Breast epithelium (tissue), 3 donors: ENCODE measurements at regions not wholly inside any gene's neighbourhood (a gene's known extent, or its start where the extent isn't known, plus 50 kb on each side); places are given as distances from the start of the nearest gene placed in this dataset.

Experiments used
- CTCF ChIP-seq, 3 donors: fragments of 450-650 bp; IDR thresholded peaks; one replicate each; pipeline ENCODE4 v1.5.1; 2016 to 2017; ENCODE audit warnings: antibody characterized with exemption in 3 of 3, mild to moderate bottlenecking in 3 of 3, moderate library complexity in 3 of 3
- POLR2A ChIP-seq: fragments of 450-650 bp; IDR thresholded peaks from one replicate; pipeline ENCODE4 v1.6.1; 2016; ENCODE audit warnings: antibody characterized with exemption, mild to moderate bottlenecking, moderate library complexity
- POLR2AphosphoS5 ChIP-seq, 3 donors: sonication (generic); formaldehyde crosslinking; IDR thresholded peaks; one replicate each; pipeline ENCODE4 v1.6.1; 2017; ENCODE audit warnings: antibody characterized with exemption in 3 of 3

GRCh38 chr7:32239764-32240163 lies 169.6 kb upstream of the PDE1C start:
- no peak for TF ChIP-seq CTCF (IDR thresholded peaks at IDR 0.05)
- TF ChIP-seq POLR2AphosphoS5 (IDR thresholded peaks at IDR 0.05), result no peak
- TF ChIP-seq POLR2A, result no peak
